ENCODE measurements at regions not wholly inside any gene's neighbourhood (a gene's known extent, or its start where the extent isn't known, plus 50 kb on each side); places are given as distances from the start of the nearest gene placed in this dataset.

GRCh38 chr2:220185766-220186305 lies 558.4 kb downstream of the SLC4A3 start:
- no peak for DNase-seq

GRCh38 chr2:220188031-220188430 lies 560.6 kb downstream of the SLC4A3 start:
- no peak for DNase-seq

DNA sequence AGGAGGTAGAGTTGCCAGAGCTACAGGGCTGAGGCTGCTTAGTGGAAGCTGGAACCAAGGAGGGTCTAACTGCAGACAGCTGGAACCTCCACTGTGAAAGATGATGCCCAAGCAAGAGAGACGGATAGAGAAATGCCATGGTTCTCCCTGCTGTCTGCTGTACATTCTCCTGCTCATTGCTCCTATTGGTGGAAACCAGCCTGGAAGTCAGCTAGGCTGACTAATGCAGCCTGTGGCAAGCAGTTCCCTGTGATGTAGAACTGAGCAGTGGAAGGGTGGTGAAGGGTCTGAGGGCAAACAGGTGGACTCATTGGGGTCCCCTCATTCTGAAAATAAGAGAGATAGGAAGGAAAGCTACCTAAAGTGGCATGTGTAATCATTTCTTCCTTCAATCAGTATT lies 563.6 kb downstream of the SLC4A3 start:
- no peak for DNase-seq

GRCh38 chr2:220191737-220192136 lies 564.3 kb downstream of the SLC4A3 start:
- no peak for DNase-seq

DNA sequence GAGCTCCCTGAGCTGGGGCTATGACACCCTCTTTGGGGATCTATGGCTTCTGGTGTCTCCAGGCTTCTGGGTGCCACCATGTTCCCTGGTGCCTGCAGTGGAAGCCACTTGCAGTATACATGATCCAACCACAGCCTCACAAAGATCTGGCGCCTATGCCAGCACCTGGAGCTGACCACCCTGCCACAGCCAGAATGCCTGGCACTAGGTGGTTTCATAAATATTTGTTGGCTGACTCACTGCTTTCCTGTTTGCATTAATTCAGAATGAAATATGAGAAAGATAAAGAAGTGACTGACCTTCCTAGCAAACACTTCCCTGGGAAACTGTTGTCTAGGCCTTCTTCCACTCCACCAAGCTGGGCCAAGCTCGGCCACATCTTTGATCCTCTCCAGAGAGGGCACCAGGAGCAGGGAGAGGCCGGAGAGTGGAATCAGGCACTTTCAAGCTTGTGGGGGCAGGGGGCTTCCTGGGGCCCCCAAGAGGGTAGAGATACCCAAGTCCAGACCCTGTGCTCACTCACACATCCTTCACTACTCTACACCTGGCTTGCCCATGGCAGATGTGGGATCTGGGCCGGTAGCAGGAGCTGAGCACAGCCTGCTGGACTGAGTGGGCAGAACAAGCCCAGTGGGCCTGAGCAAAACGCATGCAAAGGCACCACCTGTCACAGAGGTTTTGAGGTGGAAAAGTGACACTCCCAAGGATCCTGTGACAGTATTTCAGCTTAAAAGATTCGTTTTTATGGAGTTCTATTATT lies 565.7 kb downstream of the SLC4A3 start:
- DNase-seq = no peak

- no peak for DNase-seq
Observed at GRCh38 chr2:220194630-220195584, 567.5 kb downstream of the SLC4A3 start.

DNA sequence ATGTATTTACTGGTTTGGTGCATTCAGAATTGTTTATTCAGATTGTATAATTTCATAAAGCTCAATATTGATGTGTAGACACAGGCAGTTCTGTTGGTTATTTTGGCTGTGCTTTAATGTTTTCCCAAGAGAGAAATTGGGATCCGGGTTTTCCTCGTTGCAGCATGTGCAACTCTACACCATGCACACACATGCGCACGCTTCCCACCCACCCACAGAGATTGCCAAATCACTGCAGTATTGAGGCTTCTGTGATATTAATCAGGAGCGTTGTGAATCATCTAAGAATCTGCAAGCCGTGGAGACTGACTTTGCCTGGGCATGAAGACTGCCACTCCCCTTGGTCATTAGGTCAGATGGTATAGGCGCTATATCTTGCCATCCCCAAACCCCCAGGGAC lies 571.5 kb downstream of the SLC4A3 start:
- peak; percentile 39 for DNase-seq

DNA sequence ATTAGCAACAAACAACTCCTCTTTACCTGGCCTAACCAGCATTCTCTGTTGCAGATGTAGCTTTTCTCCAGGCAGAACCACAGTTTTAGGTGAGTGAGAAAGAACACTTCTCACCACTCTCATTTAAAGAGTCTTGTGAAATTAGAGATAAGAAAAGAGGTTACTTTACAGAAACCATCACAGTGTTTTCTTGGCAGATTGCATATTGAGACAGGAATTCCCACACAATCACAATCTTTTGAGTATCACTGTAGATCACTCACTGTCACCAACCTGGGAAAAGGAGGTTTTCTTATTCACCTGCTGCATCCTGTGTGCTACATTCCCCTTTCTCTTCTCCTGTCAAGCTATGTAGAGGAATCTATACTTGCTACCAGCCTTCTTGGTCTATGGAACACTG lies 574.6 kb downstream of the SLC4A3 start:
- DNase-seq = no peak

GRCh38 chr2:220209093-220209492 lies 581.7 kb downstream of the SLC4A3 start:
- no peak for DNase-seq

DNA sequence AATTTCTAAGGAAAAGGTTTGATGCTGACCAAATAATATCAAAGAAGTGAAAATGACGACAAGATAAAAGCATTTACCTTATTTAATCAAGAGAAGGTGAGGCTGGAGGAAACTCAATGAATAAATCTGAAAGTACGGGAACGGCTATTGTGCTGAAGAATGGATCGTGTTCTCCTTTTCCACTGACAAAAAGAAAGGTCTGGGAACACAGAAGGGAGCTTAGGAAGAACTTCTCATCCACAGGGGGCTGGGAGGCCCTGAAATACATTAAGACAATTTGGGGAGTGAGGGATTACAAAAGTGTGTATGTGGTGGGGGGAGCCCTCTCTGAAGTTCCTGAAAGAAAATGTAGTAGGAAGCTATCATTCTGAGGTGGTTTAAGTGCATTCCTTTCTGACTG lies 582.3 kb downstream of the SLC4A3 start:
- DNase-seq = no peak

DNA sequence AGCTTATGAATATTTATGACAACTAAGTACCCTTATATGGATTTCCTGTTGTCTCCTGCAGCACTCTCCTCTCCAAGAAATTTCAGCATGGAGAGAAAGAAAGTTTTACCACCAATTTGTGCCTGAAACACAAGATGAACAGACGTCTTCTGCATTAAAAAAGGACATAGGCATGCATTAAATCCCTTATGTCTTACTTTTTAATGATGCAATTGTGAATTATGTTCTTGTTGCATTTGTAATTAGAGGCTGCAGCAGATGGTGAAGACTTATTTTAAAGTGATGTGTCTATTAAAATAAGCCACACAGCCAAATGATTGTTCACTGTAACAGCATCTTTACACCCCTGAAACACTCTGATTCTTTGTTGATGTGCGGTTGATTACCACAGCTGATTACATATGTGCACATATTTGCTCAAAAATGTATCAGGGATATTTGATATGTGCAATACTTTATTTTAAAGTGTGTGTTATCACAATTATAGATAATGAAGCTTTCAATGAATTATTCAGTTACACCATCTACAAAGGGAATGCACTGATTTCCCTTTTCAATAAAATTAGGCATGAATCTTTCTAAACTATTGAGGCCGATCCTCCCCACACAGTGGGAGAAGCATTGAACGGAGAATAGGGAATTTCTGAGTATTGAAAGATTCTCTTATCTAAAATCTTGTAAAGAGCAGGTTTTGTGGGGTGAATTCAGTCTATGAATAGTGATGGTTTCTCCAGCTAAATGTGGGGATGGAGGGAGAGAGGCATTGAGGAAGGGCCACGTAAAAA lies 585.1 kb downstream of the SLC4A3 start:
- no peak for DNase-seq

- no peak for DNase-seq
Observed at GRCh38 chr2:220215785-220216184, 588.4 kb downstream of the SLC4A3 start.

- DNase-seq = no peak
Observed at GRCh38 chr2:220219371-220219770, 591.9 kb downstream of the SLC4A3 start.

DNA sequence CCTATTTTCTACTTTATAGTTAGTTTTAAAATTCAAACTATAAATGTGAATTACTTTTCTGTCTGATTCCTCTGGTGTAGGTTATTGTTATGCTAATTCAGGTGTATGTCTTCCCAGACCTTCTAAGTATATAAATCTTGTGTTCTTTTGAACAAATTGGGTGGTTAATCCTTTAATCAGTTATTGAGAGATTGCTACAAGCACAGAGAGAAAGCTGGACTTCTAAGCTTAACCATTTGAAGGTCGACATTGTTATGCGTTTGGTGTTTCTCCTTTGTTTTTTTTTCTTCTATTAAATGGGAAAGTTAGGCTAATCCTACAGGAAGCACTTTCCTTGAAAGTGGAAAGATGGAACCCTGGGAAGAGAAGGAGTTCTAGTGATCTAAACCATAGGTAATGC lies 592.6 kb downstream of the SLC4A3 start:
- no peak for DNase-seq

DNA sequence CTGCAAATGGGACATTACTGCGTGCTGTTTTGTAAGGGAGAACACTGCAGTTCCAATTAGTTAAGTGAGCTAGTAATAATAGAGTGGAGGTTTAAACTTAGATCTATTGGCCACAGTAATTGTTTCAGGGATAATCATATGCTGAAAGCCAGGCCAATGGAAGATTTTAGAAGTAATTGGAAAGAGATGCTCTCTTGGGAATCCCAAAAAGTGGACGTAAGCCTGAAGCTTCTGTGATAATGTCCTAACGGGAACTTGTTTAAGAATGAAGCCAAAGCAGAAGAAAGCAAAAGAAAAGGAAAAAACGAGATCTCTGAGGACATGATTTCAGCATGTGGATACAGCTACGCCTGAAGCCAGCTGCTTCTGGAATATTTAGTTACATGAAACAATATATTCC lies 594.6 kb downstream of the SLC4A3 start:
- DNase-seq = no peak

GRCh38 chr2:220224691-220225543 lies 597.5 kb downstream of the SLC4A3 start:
- DNase-seq = peak; percentile 82

DNA sequence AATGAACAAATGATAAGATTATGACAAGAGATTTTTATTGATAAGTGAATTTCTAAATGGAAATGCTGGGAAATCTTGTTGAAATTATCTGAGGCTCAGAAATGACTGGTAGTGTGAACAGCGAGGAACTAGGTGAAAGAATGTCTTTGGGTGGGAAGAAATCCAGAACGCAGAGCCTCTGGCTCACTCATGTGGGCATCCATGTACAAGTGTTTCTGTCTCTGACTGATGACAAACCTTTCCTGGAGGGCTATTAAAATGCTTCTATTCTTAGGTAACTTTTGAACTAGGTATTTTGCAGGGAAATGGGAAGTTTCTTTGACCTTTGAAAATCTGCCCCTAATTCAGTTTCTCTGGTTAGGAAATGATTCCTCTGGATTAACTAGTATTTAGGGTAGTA lies 598.6 kb downstream of the SLC4A3 start:
- DNase-seq = no peak

DNA sequence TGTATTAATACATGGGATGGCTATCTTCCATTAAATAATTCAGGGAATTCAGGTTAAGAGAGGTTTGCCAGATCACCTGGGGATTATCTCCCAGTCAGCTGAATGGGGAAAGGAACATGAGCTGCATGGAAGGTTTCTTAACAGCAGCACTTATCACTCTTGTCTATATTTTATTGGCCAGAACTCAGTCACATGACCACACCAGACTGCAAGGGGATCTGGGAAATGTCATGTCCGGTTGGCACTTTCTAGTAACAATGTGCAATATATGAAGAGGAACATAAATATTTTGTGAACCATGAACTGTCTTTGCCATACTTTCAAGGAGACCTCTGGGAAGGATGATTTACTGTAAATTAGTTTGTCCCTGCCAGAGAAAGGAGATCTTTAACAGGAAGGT lies 599.1 kb downstream of the SLC4A3 start:
- DNase-seq = no peak

DNA sequence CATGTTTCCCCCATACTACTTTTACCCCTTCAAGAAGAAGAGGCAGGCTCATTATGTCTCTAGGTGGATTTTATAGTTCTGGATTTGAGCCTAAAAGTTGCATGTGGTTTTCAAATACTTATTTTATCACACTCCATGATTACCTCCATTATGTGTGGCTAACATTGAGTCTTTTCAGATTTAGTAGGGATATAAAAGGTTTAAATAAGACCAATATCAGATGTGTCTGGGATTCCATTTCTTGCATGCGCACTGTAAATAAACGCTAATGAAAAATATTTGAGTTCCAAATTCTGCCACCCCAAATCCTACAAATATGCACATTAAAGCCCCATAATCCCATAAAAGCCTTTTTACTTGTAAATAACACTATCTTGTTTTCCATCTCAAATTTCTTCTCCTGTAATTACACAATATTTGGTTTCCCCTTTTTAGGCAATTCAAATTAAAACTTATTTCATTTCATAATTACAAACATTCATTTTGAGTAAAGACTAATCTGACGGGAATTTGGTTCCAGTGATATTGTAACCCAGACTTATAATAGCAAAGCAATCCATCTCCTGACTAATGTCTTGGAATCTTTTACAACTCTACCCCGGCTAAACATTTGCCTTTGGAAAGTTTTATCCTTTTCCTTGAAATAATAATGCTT lies 600.0 kb downstream of the SLC4A3 start:
- DNase-seq = peak; percentile 26

- DNase-seq = peak; percentile 85
Observed at GRCh38 chr2:220228310-220229006, 601.0 kb downstream of the SLC4A3 start.

DNA sequence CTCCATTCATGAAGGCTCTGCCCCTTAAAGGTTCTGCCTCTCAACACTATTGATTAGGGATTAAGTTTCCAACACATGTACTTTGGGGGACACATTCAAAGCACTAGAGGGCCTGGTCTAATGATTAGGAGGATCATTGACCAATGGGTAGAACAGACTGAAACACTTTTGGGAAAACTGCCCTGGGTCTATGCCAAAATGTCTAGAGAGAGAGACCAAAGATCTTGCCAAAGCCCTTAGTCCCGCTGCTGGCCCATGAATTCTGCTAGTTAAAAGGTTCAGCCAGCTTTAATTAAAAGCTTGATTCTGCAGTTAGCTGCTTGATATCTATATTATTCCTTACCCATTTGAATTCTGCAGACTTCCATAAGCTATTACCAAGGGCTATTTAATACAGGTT lies 613.2 kb downstream of the SLC4A3 start:
- DNase-seq = no peak

All from amniotic stem cell (primary cell).